GM12878 (cell line): ENCODE measurements at regions not wholly inside any gene's neighbourhood (a gene's known extent, or its start where the extent isn't known, plus 50 kb on each side); places are given as distances from the start of the nearest gene placed in this dataset.

Experiments
- ATAC-seq: fragments of 200-7000 bp; cut with Tn5 transposase; 3 replicates; pipeline ENCODE4 v1.9.1; 2020; ENCODE audit warnings: mild to moderate bottlenecking, moderate library complexity
- BruUV-seq: library from RNA; stranded (reverse); fragments of 400-500 nt; replicated peaks from 2 replicates; lab custom pipeline; 2021; lab: Mats Ljungman, UMichigan
- CTCF ChIA-PET: fragments of 300-600 bp; sonication (Branson Sonifier 250); formaldehyde crosslinking; extraction: SDS; loops from one replicate; lab custom pipeline; 2021; ENCODE audit warnings: inconsistent platforms; lab: Yijun Ruan, JAX
- POLR2A ChIA-PET: fragments of 350-600 bp; formaldehyde crosslinking; extraction: SDS; loops from one replicate; lab custom pipeline; 2021; ENCODE audit warnings: inconsistent platforms; lab: Charles Lee
- RAD21 ChIA-PET: fragments of 300-600 bp; sonication (Branson Sonifier 250); formaldehyde crosslinking; loops from one replicate; lab custom pipeline; 2023; ENCODE audit warnings: antibody characterized with exemption; ENCODE audit not compliant: unreplicated experiment; lab: Charles Lee
- SMC1A ChIA-PET: fragments of 300-600 bp; sonication (Branson Sonifier 250); formaldehyde crosslinking; loops from one replicate; lab custom pipeline; 2023; ENCODE audit not compliant: unreplicated experiment, uncharacterized antibody; lab: Charles Lee
- DNase-seq: peaks from one replicate; pipeline ENCODE4 v3.0.0-alpha.2; 2011; ENCODE audit warnings: low read depth, low spot score
- FAIRE-seq: peaks from 3 replicates; lab custom pipeline; 2011; peaks lifted over from hg19 to GRCh38; lab: Jason Lieb, UNC
- H2AFZ ChIP-seq: 2 replicates; pipeline ENCODE4 v1.6.0; 2011; ENCODE audit warnings: low read depth, low read length, control low read depth; ENCODE audit not compliant: control insufficient read depth
- H3K27ac ChIP-seq: 2 replicates; pipeline ENCODE4 v1.5.1; 2011; ENCODE audit warnings: control low read depth; ENCODE audit not compliant: control insufficient read depth, insufficient read depth
- H3K27me3 ChIP-seq, 2 experiments: replicated peaks in 1 of 2; 2 replicates each; pipeline versions ENCODE4 v1.6.0 to v1.6.1; 2011; ENCODE audit warnings: low read length in 1 of 2; ENCODE audit not compliant: control insufficient read depth in 2 of 2, insufficient read depth in 2 of 2
- H3K36me3 ChIP-seq, 2 experiments: 2 replicates each; pipeline ENCODE4 v1.5.1; 2011; ENCODE audit warnings: low read length in 1 of 2; ENCODE audit not compliant: control insufficient read depth in 2 of 2, insufficient read depth in 2 of 2
- H3K4me1 ChIP-seq: 2 replicates; pipeline ENCODE4 v1.6.1; 2011; ENCODE audit warnings: mild to moderate bottlenecking, low read length, moderate library complexity, mixed read lengths; ENCODE audit not compliant: control insufficient read depth, insufficient read depth
- H3K4me2 ChIP-seq: 2 replicates; pipeline ENCODE4 v1.6.0; 2011; ENCODE audit warnings: control low read depth; ENCODE audit not compliant: control insufficient read depth, insufficient read depth
- H3K4me3 ChIP-seq: fragments of 200-600 bp; sonication (generic); 2 replicates; pipeline ENCODE4 v1.5.1; 2016
- H3K79me2 ChIP-seq: 2 replicates; pipeline ENCODE4 v1.6.0; 2011; ENCODE audit warnings: low read length; ENCODE audit not compliant: control insufficient read depth, insufficient read depth
- H3K9ac ChIP-seq: 2 replicates; pipeline ENCODE4 v1.8.0; 2011; ENCODE audit warnings: low read length, control low read depth, mixed read lengths; ENCODE audit not compliant: control insufficient read depth, insufficient read depth
- H3K9me3 ChIP-seq: replicated peaks from 3 replicates; pipeline ENCODE4 v1.5.1; 2011; ENCODE audit warnings: mild to moderate bottlenecking, low read length; ENCODE audit not compliant: control insufficient read depth, insufficient read depth
- H4K20me1 ChIP-seq: 2 replicates; pipeline ENCODE4 v1.6.0; 2011; ENCODE audit not compliant: control insufficient read depth, insufficient read depth
- BCL3 ChIP-seq: IDR thresholded peaks from 2 replicates; pipeline ENCODE4 v1.6.1; 2011; ENCODE audit warnings: borderline replicate concordance, low read depth, mild to moderate bottlenecking, moderate library complexity, low read length; ENCODE audit not compliant: insufficient read depth, poor library complexity, severe bottlenecking
- E4F1 ChIP-seq: fragments of 450-650 bp; IDR thresholded peaks from 2 replicates; pipeline ENCODE4 v1.6.1; 2018; ENCODE audit warnings: borderline replicate concordance, mild to moderate bottlenecking; ENCODE audit not compliant: partially characterized antibody
- ELK1 ChIP-seq: IDR thresholded peaks from 2 replicates; pipeline ENCODE4 v1.6.1; 2012; ENCODE audit warnings: low read depth, low read length, improper control_type of control experiment
- PRDM15 ChIP-seq: fragments of 450-650 bp; formaldehyde crosslinking; IDR thresholded peaks from 2 replicates; pipeline ENCODE4 v1.4.0; 2020; ENCODE audit warnings: mild to moderate bottlenecking, moderate library complexity
- SKIL ChIP-seq: fragments of 450-650 bp; IDR thresholded peaks from 2 replicates; pipeline ENCODE4 v1.6.1; 2017; ENCODE audit warnings: mild to moderate bottlenecking, low read depth, inconsistent platforms; ENCODE audit not compliant: poor library complexity, severe bottlenecking
- ZBED1 ChIP-seq: IDR thresholded peaks from 2 replicates; pipeline ENCODE4 v1.6.1; 2016; ENCODE audit warnings: borderline replicate concordance
- ZNF592 ChIP-seq: fragments of 450-650 bp; IDR thresholded peaks from 2 replicates; pipeline ENCODE4 v1.6.1; 2017; ENCODE audit warnings: mild to moderate bottlenecking, moderate library complexity
- WGBS: methylation state at CpG from one replicate; pipeline ENCODE4 v1.1.6; 2016; ENCODE audit warnings: low lambda C conversion rate; ENCODE audit not compliant: insufficient replicate concordance, insufficient coverage; ENCODE audit errors: missing lambda C conversion rate; 5-methylcytosine and 5-hydroxymethylcytosine counted together
- in situ Hi-C: fragments of 300-500 bp; cut with MboI; formaldehyde crosslinking; loops from 9 replicates; pipeline ENCODE4 v1.14.3; 2018; ENCODE audit warnings: mixed read lengths
- intact Hi-C: fragments of 100-400 bp; cut with micrococcal nuclease; formaldehyde crosslinking; loops from one replicate; pipeline ENCODE4 v1.14.2; 2022; ENCODE audit not compliant: unreplicated experiment

- POLR2A ChIA-PET = no interaction called here
- ATAC-seq = no peak
- no peaks in the 10 kb centered on the region for H3K36me3 ChIP-seq
- TF ChIP-seq ZBED1 = no peak
- no peak for TF ChIP-seq ZNF592
- no peak for TF ChIP-seq ELK1
- no peak for TF ChIP-seq PRDM15 (CRISPR knock-in tag)
- TF ChIP-seq E4F1 = no peak
- no peak for TF ChIP-seq BCL3
- no peak for TF ChIP-seq SKIL
These were observed 319.7 kb upstream of the ARGLU1 start for GRCh38 chr13:106887686-106888085.

More at GRCh38 chr13:106887686-106888085, 319.7 kb upstream of the ARGLU1 start:
- Histone ChIP-seq H3K27me3 (no peaks in the 10 kb centered on the region), H2AFZ (no peak overlapping the region), H3K79me2 (no peaks in the 10 kb centered on the region), H4K20me1 (no peaks in the 10 kb centered on the region), H3K4me1 (no peaks in the 10 kb centered on the region), H3K9ac (no peak overlapping the region), H3K27ac (no peak overlapping the region), H3K4me2 (no peak overlapping the region), H3K9me3 (no peaks in the 10 kb centered on the region), H3K4me3 (no peak overlapping the region)
- 5% methylated on average over 2 of the region's 2 CpGs for WGBS
- no peak for FAIRE-seq
- CTCF ChIA-PET = interaction anchor here (0.6 kb wide), 1 partner anchor 146 kb away, joined by 4 read pairs; no protein-coding TSS in a partner anchor
- no peak for DNase-seq
- in situ Hi-C loops = no loop called here
- SMC1A ChIA-PET = interaction anchor here (0.9 kb wide), 1 partner anchor 10 kb away, joined by 3 read pairs; no protein-coding TSS in a partner anchor
- RAD21 ChIA-PET = no interaction called here
- BruUV-seq = no TSS peak
- intact Hi-C loops = no loop called here
